ENCODE measurements at regions not wholly inside any gene's neighbourhood (a gene's known extent, or its start where the extent isn't known, plus 50 kb on each side); places are given as distances from the start of the nearest gene placed in this dataset.

- no peak for TF ChIP-seq FOXM1 (IDR thresholded peaks at IDR 0.05; ENCODE audit: borderline replicate concordance, low read depth)
- no peak for TF ChIP-seq REST (IDR thresholded peaks at IDR 0.05; ENCODE audit: low read depth)
- no peak for TF ChIP-seq MAX (IDR thresholded peaks at IDR 0.05)
- TF ChIP-seq EP300 (IDR thresholded peaks at IDR 0.05; ENCODE audit: borderline replicate concordance) = no peak
- no peak for TF ChIP-seq TEAD4 (IDR thresholded peaks at IDR 0.05)
- TF ChIP-seq CEBPB (IDR thresholded peaks at IDR 0.05) = no peak
- no peak for TF ChIP-seq ZBTB7A (IDR thresholded peaks at IDR 0.05; ENCODE audit: low read depth)
- no peak for TF ChIP-seq RAD21 (IDR thresholded peaks at IDR 0.05; ENCODE audit: low read depth)
- TF ChIP-seq YY1 (IDR thresholded peaks at IDR 0.05; ENCODE audit: low read depth) = no peak
- no peak for TF ChIP-seq TCF12 (IDR thresholded peaks at IDR 0.05; ENCODE audit: low read depth)
- no peak for TF ChIP-seq TAF1 (IDR thresholded peaks at IDR 0.05; ENCODE audit: low read depth)
- TF ChIP-seq NFIC (IDR thresholded peaks at IDR 0.05) = no peak
- no peak for TF ChIP-seq CREB1 (IDR thresholded peaks at IDR 0.05; ENCODE audit: low read depth)
Measured at GRCh38 chr2:81002906-81003305, 698.4 kb upstream of the LRRTM1 start.
